K562 (cell line): ENCODE measurements at regions not wholly inside any gene's neighbourhood (a gene's known extent, or its start where the extent isn't known, plus 50 kb on each side); places are given as distances from the start of the nearest gene placed in this dataset.

Experiments used
- ARID2 ChIP-seq: fragments of 450-650 bp; IDR thresholded peaks from 2 replicates; pipeline ENCODE4 v1.6.1; 2017; ENCODE audit warnings: antibody characterized with exemption, mild to moderate bottlenecking
- NONO ChIP-seq, 2 experiments: fragments of 200-400 bp in 1 of 2; fragments of 450-650 bp in 1 of 2; formaldehyde crosslinking in 1 of 2; IDR thresholded peaks; 2 replicates each; pipeline ENCODE4 v1.6.1; 2017; ENCODE audit warnings: low read depth in 2 of 2, mild to moderate bottlenecking in 2 of 2, moderate library complexity in 2 of 2, low read length in 1 of 2
- NRF1 ChIP-seq, 2 experiments: fragments of 450-650 bp; IDR thresholded peaks in 1 of 2; conservative IDR thresholded peaks in 1 of 2; 2 replicates each; pipeline ENCODE4 v1.6.1; 2014; ENCODE audit warnings: mild to moderate bottlenecking in 2 of 2
- RBFOX2 ChIP-seq: fragments of 200-400 bp; formaldehyde crosslinking; IDR thresholded peaks from 2 replicates; pipeline ENCODE4 v1.6.1; 2017; ENCODE audit warnings: low read depth, mild to moderate bottlenecking, low read length, moderate library complexity
- STAT5B ChIP-seq: fragments of 250-450 bp; sonication (Bioruptor Pico); IDR thresholded peaks from 2 replicates; pipeline ENCODE4 v1.8.0; 2021; ENCODE audit warnings: mild to moderate bottlenecking, inconsistent platforms
- ZFX ChIP-seq: sonication (generic); formaldehyde crosslinking; IDR thresholded peaks from 2 replicates; pipeline ENCODE4 v1.8.0; 2022; ENCODE audit warnings: mild to moderate bottlenecking, missing genetic modification reagents, moderate library complexity
- ZNF24 ChIP-seq: fragments of 450-650 bp; IDR thresholded peaks from 2 replicates; pipeline ENCODE4 v1.6.1; 2016
- ZNF561 ChIP-seq: fragments of 450-650 bp; formaldehyde crosslinking; conservative IDR thresholded peaks from 2 replicates; pipeline ENCODE4 v1.4.0; 2020; ENCODE audit warnings: mild to moderate bottlenecking, moderate library complexity
- TF ChIP-seq, protein P1 (sequence below), 3 experiments: IDR thresholded peaks in 2 of 3; conservative IDR thresholded peaks in 1 of 3; 2 replicates each; pipeline ENCODE4 v1.5.1; 2011 to 2012; ENCODE audit warnings: low read length in 3 of 3, mild to moderate bottlenecking in 3 of 3, control low read depth in 2 of 3, improper control_type of control experiment in 1 of 3, inconsistent platforms in 1 of 3, low read depth in 1 of 3, mixed read lengths in 1 of 3, moderate library complexity in 1 of 3; ENCODE audit not compliant: insufficient read depth in 2 of 3
- TF ChIP-seq, protein P2 (sequence below): sonication (generic); formaldehyde crosslinking; IDR thresholded peaks from 2 replicates; pipeline ENCODE4 v1.8.1; 2023; ENCODE audit warnings: missing genetic modification reagents, mild to moderate bottlenecking, borderline replicate concordance

DNA sequence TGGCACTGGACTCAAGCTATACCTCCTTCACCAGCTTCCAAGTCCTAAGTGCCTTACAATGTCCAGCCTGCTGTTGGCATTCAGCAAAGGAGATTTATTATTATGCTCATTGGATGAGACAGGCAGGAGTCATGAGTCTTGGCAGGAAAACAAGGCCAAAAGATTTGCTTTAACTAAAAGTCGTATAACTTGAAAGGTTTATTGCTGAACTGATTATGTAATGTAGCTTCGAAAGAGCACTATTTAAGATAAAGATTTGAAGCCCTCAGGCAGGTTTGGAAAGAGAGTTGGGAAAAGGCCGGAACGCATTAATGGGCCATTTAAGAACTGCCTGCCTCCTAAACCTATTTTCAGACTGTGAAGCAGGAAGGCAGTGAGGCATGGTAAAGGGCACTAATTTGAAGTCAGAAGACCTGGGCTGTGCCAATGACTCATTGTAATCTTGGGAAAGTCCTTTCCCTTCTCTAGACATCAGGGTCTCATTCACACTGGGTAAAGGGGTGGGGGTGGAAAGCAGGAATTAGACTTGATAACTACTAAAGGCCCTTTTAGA, 280.5 kb upstream of the EDA2R start:
- TF ChIP-seq STAT5B (no peak), ZNF24 (no peak), ZFX (CRISPR knock-in tag) (no peak), ZNF561 (CRISPR knock-in tag) (no peak), NRF1 (conservative IDR thresholded peaks at IDR 0.05 in 1 of 2, IDR thresholded peaks at IDR 0.05 in 1 of 2) (no peak), NONO (IDR thresholded peaks at IDR 0.05; ENCODE audit: low read depth in 2 of 2, low read length in 1 of 2) (no peak), RBFOX2 (no peak), ARID2 (no peak)
- TF ChIP-seq, protein P1, sequence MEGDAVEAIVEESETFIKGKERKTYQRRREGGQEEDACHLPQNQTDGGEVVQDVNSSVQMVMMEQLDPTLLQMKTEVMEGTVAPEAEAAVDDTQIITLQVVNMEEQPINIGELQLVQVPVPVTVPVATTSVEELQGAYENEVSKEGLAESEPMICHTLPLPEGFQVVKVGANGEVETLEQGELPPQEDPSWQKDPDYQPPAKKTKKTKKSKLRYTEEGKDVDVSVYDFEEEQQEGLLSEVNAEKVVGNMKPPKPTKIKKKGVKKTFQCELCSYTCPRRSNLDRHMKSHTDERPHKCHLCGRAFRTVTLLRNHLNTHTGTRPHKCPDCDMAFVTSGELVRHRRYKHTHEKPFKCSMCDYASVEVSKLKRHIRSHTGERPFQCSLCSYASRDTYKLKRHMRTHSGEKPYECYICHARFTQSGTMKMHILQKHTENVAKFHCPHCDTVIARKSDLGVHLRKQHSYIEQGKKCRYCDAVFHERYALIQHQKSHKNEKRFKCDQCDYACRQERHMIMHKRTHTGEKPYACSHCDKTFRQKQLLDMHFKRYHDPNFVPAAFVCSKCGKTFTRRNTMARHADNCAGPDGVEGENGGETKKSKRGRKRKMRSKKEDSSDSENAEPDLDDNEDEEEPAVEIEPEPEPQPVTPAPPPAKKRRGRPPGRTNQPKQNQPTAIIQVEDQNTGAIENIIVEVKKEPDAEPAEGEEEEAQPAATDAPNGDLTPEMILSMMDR (IDR thresholded peaks at IDR 0.05 in 2 of 3, conservative IDR thresholded peaks at IDR 0.05 in 1 of 3; ENCODE audit: insufficient read depth in 2 of 3, low read depth in 1 of 3, low read length in 3 of 3) = no peak
- TF ChIP-seq, protein P2, sequence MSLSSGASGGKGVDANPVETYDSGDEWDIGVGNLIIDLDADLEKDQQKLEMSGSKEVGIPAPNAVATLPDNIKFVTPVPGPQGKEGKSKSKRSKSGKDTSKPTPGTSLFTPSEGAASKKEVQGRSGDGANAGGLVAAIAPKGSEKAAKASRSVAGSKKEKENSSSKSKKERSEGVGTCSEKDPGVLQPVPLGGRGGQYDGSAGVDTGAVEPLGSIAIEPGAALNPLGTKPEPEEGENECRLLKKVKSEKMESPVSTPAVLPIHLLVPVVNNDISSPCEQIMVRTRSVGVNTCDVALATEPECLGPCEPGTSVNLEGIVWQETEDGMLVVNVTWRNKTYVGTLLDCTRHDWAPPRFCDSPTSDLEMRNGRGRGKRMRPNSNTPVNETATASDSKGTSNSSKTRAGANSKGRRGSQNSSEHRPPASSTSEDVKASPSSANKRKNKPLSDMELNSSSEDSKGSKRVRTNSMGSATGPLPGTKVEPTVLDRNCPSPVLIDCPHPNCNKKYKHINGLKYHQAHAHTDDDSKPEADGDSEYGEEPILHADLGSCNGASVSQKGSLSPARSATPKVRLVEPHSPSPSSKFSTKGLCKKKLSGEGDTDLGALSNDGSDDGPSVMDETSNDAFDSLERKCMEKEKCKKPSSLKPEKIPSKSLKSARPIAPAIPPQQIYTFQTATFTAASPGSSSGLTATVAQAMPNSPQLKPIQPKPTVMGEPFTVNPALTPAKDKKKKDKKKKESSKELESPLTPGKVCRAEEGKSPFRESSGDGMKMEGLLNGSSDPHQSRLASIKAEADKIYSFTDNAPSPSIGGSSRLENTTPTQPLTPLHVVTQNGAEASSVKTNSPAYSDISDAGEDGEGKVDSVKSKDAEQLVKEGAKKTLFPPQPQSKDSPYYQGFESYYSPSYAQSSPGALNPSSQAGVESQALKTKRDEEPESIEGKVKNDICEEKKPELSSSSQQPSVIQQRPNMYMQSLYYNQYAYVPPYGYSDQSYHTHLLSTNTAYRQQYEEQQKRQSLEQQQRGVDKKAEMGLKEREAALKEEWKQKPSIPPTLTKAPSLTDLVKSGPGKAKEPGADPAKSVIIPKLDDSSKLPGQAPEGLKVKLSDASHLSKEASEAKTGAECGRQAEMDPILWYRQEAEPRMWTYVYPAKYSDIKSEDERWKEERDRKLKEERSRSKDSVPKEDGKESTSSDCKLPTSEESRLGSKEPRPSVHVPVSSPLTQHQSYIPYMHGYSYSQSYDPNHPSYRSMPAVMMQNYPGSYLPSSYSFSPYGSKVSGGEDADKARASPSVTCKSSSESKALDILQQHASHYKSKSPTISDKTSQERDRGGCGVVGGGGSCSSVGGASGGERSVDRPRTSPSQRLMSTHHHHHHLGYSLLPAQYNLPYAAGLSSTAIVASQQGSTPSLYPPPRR (CRISPR knock-in tag) = no peak
